ENCODE measurements at regions not wholly inside any gene's neighbourhood (a gene's known extent, or its start where the extent isn't known, plus 50 kb on each side); places are given as distances from the start of the nearest gene placed in this dataset.

DNA sequence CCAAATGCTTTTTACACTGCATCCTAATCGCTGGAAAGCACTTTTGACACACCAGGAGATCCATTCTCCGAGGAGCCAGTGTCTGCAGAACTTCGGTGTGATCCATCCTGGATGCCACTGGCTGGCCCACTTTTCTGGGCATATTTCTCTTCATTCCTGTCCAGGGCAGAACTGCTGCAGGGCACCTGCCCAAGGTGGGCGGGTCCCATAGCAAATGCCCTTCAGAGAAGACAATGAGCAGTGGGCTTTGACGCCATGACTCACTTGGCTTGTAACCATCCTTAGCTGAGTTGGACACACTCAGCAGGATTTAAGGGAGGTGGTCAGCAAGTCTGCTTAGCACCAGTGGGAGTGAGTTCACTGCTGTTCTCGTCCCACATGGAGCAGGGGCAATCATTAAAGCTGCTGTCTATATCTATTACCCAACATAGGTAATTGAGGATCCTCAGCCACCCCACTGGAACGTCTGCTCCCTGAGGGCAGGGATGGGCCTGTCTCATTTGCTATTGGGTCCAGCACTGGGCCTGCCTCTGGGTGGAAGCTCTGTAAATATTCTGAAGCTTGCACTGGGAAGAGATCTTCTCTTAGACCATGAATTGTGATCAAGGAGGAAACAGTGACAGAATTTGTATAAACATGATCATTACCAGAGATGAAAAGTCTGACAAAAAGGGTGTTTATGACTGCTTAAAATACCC lies 112.7 kb upstream of the IQSEC1 start:
- TF ChIP-seq, protein P1, sequence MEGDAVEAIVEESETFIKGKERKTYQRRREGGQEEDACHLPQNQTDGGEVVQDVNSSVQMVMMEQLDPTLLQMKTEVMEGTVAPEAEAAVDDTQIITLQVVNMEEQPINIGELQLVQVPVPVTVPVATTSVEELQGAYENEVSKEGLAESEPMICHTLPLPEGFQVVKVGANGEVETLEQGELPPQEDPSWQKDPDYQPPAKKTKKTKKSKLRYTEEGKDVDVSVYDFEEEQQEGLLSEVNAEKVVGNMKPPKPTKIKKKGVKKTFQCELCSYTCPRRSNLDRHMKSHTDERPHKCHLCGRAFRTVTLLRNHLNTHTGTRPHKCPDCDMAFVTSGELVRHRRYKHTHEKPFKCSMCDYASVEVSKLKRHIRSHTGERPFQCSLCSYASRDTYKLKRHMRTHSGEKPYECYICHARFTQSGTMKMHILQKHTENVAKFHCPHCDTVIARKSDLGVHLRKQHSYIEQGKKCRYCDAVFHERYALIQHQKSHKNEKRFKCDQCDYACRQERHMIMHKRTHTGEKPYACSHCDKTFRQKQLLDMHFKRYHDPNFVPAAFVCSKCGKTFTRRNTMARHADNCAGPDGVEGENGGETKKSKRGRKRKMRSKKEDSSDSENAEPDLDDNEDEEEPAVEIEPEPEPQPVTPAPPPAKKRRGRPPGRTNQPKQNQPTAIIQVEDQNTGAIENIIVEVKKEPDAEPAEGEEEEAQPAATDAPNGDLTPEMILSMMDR (IDR thresholded peaks at IDR 0.05) = no peak
- TF ChIP-seq POLR2A (IDR thresholded peaks at IDR 0.05) = no peak

All from right lobe of liver (tissue), 4 donors.